Upper lobe of left lung (tissue), 6 donors: ENCODE measurements at regions not wholly inside any gene's neighbourhood (a gene's known extent, or its start where the extent isn't known, plus 50 kb on each side); places are given as distances from the start of the nearest gene placed in this dataset.

ENCODE experiments used
- ATAC-seq, 2 donors: fragments of 200-7000 bp; cut with Tn5 transposase; one replicate each; pipeline ENCODE4 v1.9.1; 2022; ENCODE audit warnings: mild to moderate bottlenecking in 2 of 2, moderate library complexity in 2 of 2; ENCODE audit not compliant: low FRiP score in 2 of 2
- DNase-seq, 2 donors: peaks; one replicate each; pipeline ENCODE4 v3.0.0-alpha.2; 2019 to 2020
- H3K27ac ChIP-seq, 4 donors: fragments of 200-600 bp; sonication (generic); one replicate each; pipeline ENCODE4 v1.5.1; 2016 to 2019
- H3K27me3 ChIP-seq, 4 donors: fragments of 200-600 bp; sonication (generic); one replicate each; pipeline ENCODE4 v1.5.1; 2017 to 2019
- H3K36me3 ChIP-seq, 4 donors: fragments of 200-600 bp; sonication (generic); one replicate each; pipeline ENCODE4 v1.5.1; 2016 to 2019
- H3K4me1 ChIP-seq, 4 donors: fragments of 200-600 bp; sonication (generic); one replicate each; pipeline ENCODE4 v1.5.1; 2018 to 2019
- H3K4me3 ChIP-seq, 4 donors: fragments of 200-600 bp; sonication (generic); one replicate each; pipeline ENCODE4 v1.5.1; 2017 to 2019; ENCODE audit warnings: mild to moderate bottlenecking in 2 of 4, moderate library complexity in 1 of 4
- H3K9me3 ChIP-seq, 4 donors: fragments of 200-600 bp; sonication (generic); one replicate each; pipeline ENCODE4 v1.5.1; 2018 to 2019
- CTCF ChIP-seq, 6 experiments: fragments of 450-650 bp in 4 of 6; fragments of 200-600 bp in 2 of 6; sonication (generic) in 2 of 6; IDR thresholded peaks; one replicate each; pipeline ENCODE4 v1.5.1; 2016 to 2019; ENCODE audit warnings: antibody characterized with exemption in 6 of 6
- EP300 ChIP-seq, 4 donors: sonication (generic); formaldehyde crosslinking; IDR thresholded peaks; one replicate each; pipeline ENCODE4 v1.5.1; 2017; ENCODE audit warnings: antibody characterized with exemption in 4 of 4, control low read depth in 2 of 4
- POLR2A ChIP-seq, 4 donors: fragments of 450-650 bp; IDR thresholded peaks; one replicate each; pipeline ENCODE4 v1.5.1; 2016 to 2017; ENCODE audit warnings: antibody characterized with exemption in 4 of 4, mild to moderate bottlenecking in 2 of 4
- POLR2AphosphoS5 ChIP-seq, 2 donors: sonication (generic); formaldehyde crosslinking; IDR thresholded peaks; one replicate each; pipeline ENCODE4 v1.5.1; 2017; ENCODE audit warnings: antibody characterized with exemption in 2 of 2
- WGBS, 2 donors: methylation state at CpG; one replicate each; pipeline ENCODE4 v1.1.5; 2017 to 2018; 5-methylcytosine and 5-hydroxymethylcytosine counted together
- donor health status: DM: no; HTN: no; CAD: no; lungs with moderate emphysema.
- donor health status: DM: no; HTN: yes; CAD: no; lungs with severe emphysema.

DNA sequence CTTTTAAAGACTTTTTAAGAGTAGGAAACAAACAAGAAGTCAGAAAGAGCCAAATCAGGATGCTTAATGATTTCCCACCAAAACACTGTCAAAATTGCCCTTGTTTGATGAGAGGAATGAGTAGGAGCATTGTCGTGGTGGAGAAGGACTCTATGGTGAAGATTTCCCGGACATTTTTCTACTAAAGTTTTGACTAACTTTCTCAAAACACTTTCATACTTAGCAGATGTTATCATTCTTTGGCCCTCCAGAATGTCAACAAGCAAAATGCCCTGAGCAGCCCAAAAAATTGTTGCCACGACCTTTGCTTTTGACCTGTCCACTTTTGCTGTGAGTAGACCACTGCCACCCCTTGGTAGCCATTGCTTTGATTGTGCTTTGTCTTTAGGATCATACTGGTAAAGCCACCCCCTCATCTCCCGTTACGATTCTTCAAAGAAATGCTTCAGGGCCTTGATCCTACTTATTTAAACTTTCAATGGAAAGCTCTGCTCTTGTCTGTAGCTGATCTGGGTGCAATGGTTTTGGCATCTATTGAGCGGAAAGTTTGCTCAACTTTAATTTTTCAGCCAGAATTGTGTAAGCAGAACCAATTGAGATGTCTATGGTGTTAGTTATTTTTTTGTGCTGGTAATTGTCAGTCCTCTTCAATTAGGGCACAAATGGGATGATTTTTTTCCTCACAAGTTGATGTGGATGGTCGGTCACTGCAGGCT, 67.2 kb downstream of the ADM start:
- ATAC-seq: no peak
- no peak for DNase-seq
- Histone ChIP-seq H3K4me3 (no peak overlapping the region), H3K27me3 (no peaks in the 10 kb centered on the region), H3K36me3 (no peaks in the 10 kb centered on the region), H3K4me1 (peaks cover under 1 to 18% (median 6%) of the 10 kb centered on the region in 4 donors), H3K9me3 (no peaks in the 10 kb centered on the region), H3K27ac (peak overlapping the region in 1 of 4 donors; percentile 67)
- TF ChIP-seq CTCF (IDR thresholded peaks at IDR 0.05): no peak
- no peak for TF ChIP-seq EP300 (IDR thresholded peaks at IDR 0.05)
- TF ChIP-seq POLR2AphosphoS5 (IDR thresholded peaks at IDR 0.05): no peak
- no peak for TF ChIP-seq POLR2A (IDR thresholded peaks at IDR 0.05)
- WGBS, 2 donors: 73% methylated on average over 7 of the region's 7 CpGs

GRCh38 chr11:10373340-10373739, 68.5 kb downstream of the ADM start:
- H3K4me3 ChIP-seq: no peak overlapping the region
- 31 to 42% methylated on average over 3 of the region's 3 CpGs for WGBS, 2 donors
- H3K4me1 ChIP-seq: peaks cover 0 to 18% (median 8%) of the 10 kb centered on the region in 4 donors
- H3K9me3 ChIP-seq: no peaks in the 10 kb centered on the region
- no peaks in the 10 kb centered on the region for H3K27me3 ChIP-seq
- H3K36me3 ChIP-seq: no peaks in the 10 kb centered on the region
- no peak overlapping the region for H3K27ac ChIP-seq
- TF ChIP-seq POLR2AphosphoS5 (IDR thresholded peaks at IDR 0.05): no peak
- no peak for TF ChIP-seq POLR2A (IDR thresholded peaks at IDR 0.05)
- TF ChIP-seq CTCF (IDR thresholded peaks at IDR 0.05): no peak
- no peak for TF ChIP-seq EP300 (IDR thresholded peaks at IDR 0.05)
- DNase-seq: no peak
- ATAC-seq: no peak

- H3K4me1 ChIP-seq: peaks cover 0 to 18% (median 8%) of the 10 kb centered on the region in 4 donors
- no peaks in the 10 kb centered on the region for H3K36me3 ChIP-seq
- no peak overlapping the region for H3K4me3 ChIP-seq
- ATAC-seq: no peak
- no peak overlapping the region for H3K27ac ChIP-seq
- H3K9me3 ChIP-seq: no peaks in the 10 kb centered on the region
- TF ChIP-seq EP300 (IDR thresholded peaks at IDR 0.05): no peak
- no peak for TF ChIP-seq POLR2A (IDR thresholded peaks at IDR 0.05)
- TF ChIP-seq CTCF (IDR thresholded peaks at IDR 0.05): no peak
- no peak for TF ChIP-seq POLR2AphosphoS5 (IDR thresholded peaks at IDR 0.05)
- WGBS, 2 donors: 70 to 73% methylated on average over 1 of the region's 1 CpG
- no peaks in the 10 kb centered on the region for H3K27me3 ChIP-seq
- DNase-seq: no peak
Measured at GRCh38 chr11:10373929-10374328, 69.1 kb downstream of the ADM start.

GRCh38 chr11:10374386-10374785, 69.5 kb downstream of the ADM start:
- ATAC-seq: no peak
- no peak overlapping the region for H3K4me3 ChIP-seq
- peaks cover 0 to 21% (median 8%) of the 10 kb centered on the region in 4 donors for H3K4me1 ChIP-seq
- TF ChIP-seq CTCF (IDR thresholded peaks at IDR 0.05): no peak
- no peak for TF ChIP-seq POLR2A (IDR thresholded peaks at IDR 0.05)
- TF ChIP-seq POLR2AphosphoS5 (IDR thresholded peaks at IDR 0.05): no peak
- no peak for TF ChIP-seq EP300 (IDR thresholded peaks at IDR 0.05)
- no peaks in the 10 kb centered on the region for H3K9me3 ChIP-seq
- 71 to 84% methylated on average over 1 of the region's 1 CpG for WGBS, 2 donors
- no peaks in the 10 kb centered on the region for H3K36me3 ChIP-seq
- no peak for DNase-seq
- H3K27me3 ChIP-seq: no peaks in the 10 kb centered on the region
- peak overlapping the region in 1 of 4 donors; percentile 58 for H3K27ac ChIP-seq
